Renal cortex interstitium (tissue), 11 donors: ENCODE measurements at regions not wholly inside any gene's neighbourhood (a gene's known extent, or its start where the extent isn't known, plus 50 kb on each side); places are given as distances from the start of the nearest gene placed in this dataset.

Source experiments
- DNase-seq, 11 donors: peaks; one replicate each; pipeline ENCODE4 v3.0.0-alpha.2; 2013; ENCODE audit warnings: low read depth in 9 of 11, low spot score in 4 of 11; ENCODE audit errors: extremely low read depth in 1 of 11

DNA sequence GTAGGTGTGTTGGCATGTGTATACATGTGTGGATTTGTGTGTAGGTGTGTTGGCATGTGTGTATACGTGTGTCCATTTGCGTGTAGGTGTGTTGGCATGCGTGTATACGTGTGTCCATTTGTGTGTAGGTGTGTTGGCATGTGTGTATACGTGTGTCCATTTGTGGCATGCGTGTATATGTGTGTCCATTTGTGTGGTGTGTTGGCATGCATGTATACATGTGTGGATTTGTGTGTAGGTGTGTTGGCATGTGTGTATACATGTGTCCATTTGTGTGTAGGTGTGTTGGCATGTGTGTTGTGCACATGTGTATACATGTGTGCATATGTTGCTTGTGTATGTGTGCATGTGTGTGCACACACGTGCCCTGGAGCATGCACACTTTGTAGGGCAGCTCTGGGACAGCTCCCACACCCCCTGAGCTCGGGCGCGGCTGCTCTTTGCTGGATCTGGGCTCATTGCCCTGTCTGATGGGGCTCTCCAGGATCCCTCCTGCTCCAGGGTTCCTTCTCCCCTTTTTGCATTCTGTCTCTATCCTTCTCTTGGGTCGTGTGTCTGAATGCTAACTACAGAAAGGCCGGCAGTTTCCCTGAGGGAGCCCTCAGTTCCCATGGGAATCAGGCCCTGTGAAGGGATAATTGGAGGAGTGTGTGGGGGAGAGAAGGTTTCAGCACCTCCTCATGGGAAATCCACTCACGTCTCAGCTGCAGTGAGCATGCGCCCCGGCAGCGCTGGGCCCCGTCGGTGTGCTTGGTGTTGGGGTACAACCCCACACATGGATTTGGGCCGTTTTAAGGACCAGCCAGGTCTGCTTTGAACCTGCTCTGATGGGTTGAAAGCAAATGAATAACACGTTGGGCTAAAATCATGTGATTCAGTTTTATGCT is 102.0 kb downstream of the ERMARD start:
- DNase-seq, result no peak

- no peak for DNase-seq
Measured at GRCh38 chr6:169852504-169853195, 101.2 kb downstream of the ERMARD start.

DNA sequence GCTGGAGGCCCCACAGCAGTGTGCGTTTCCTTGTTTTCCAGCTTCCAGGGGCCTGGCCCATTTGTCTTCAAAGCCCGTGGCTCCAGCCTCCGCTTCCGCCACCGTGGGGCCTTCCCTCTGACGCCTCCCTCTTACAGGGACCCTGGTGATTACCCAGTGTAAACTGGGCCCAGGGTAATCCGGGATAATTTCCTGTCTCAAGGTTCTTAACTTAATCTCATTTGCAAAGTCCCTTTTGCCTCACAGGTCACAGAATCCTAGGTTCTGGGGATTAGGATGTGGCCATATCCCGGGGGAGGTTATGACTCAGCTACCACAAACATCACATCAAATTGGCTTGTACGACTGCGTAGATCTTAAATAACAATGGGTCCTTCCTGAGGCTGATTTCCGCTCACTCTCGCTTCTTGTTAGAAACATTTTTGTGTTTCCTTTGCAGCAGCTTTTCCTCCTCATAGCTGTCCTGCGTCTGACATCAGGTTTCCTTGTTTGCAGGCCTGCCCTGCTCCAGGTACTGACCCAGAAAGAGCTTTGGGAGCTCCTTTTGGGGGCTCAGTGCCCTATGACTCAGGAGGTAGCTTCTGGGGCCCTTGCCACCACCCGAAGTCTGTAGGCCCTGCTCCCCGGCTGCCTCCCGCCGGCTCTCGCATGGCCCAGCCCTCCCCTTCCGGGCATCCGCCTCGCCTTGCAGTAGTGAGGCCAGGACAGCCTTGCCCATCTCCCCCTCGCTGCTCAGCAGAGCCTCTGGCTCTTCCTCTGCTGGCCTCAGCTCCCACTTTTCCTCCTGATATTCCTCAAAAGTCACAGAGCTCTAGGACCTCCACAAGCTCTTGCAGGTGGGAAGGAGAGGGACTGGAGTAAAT is 100.5 kb downstream of the ERMARD start:
- DNase-seq, result no peak

DNA sequence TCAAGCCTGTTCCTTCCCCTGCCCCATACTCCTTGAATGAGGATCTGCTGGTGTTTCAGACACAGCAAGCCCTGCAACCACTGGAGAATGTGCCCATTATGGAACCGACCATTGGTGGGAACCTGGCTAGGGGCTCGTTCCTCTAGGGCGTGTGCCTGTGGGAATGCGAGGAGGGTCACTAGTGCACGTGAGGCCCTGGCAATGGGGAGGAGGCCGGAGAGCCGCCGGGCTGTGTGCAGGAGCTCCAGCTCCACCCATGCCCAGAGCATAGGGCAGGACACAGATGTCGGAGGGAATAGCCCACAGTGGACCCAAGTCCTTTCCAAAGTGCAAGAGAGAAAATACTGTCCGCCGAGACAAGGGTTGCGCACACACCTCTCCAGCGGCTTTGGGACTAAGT is 99.3 kb downstream of the ERMARD start:
- no peak for DNase-seq

- DNase-seq, result no peak
Measured at GRCh38 chr6:169850154-169850553, 98.7 kb downstream of the ERMARD start.

DNA sequence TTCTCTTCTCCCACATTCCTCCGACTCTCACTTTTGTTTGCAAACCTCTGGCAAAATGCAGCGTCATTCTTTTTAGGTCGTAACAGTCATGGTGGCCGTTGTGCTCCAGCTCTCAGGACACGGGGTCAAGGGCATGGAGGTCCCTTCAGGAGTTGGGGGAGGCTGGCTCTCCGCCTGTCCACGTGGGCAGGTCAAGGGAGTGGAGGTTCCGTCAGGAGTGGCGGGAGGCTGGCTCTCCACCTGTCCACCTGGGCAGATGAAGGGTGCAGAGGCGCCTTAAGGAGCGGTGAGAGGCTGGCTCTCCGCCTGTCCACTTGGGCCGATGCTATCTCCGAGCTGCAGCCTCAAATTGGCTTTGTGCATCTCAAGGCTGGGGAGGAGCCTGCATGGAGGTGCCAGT is 98.0 kb downstream of the ERMARD start:
- DNase-seq, result no peak

- DNase-seq, result no peak
Measured at GRCh38 chr6:169848946-169849345, 97.5 kb downstream of the ERMARD start.

DNA sequence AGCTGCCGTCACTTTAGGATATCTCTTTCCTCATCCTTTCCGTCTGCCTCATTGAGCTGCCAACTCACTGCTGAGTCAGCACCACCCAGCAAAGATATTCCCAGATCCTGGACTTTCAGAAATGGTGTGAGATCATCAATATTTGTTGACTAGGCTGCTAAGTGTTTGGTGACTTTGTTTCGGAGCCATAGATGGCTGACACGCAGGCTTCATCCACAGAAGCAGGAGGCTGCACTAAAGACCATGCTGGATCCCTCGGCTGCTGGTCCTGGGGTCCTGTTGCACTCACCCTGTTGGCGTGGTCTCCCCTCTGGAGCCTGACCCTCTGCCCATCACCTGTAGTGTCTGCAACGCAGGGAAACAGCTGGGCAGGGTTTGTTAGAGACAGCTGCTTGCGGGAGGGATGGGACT is 96.5 kb downstream of the ERMARD start:
- DNase-seq, result no peak

GRCh38 chr6:169847141-169847674 is 95.8 kb downstream of the ERMARD start:
- DNase-seq, result no peak

DNA sequence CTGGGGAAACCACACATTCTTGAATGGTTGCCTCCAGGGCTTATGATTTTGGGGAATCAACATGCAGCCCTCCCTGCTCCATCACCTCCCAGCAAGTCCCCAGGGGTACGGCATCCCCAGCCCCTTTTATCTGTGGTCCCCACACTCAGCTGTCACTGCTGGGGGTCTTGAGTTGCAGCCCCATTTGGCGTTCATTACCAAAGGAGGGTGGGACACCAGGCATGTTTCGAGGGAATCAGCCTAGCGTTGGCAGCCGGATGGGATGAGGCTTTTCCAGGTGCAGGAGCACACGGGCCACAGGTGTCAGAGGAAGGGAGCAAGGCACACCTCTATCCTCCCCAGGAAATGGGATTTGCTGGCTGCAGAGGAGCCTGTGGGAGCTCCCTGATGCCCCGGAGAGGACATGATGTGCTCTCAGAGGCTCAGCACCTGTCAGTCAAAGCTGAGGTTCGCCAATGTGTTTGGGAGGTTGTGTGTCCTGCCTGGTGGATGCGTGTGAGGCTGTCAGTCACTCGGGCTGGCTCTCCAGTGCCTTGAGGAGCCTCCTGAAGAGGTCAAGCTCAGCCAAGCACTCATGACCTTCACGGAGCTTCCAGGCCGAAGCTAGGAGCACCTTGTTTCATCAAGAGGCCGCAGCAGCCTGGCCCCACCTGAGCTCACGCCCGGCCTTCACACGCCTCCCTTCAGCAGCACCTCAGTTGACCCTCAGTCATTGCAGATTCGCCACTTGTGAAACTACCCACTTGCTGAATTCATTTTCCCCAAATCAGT is 95.0 kb downstream of the ERMARD start:
- no peak for DNase-seq

DNA sequence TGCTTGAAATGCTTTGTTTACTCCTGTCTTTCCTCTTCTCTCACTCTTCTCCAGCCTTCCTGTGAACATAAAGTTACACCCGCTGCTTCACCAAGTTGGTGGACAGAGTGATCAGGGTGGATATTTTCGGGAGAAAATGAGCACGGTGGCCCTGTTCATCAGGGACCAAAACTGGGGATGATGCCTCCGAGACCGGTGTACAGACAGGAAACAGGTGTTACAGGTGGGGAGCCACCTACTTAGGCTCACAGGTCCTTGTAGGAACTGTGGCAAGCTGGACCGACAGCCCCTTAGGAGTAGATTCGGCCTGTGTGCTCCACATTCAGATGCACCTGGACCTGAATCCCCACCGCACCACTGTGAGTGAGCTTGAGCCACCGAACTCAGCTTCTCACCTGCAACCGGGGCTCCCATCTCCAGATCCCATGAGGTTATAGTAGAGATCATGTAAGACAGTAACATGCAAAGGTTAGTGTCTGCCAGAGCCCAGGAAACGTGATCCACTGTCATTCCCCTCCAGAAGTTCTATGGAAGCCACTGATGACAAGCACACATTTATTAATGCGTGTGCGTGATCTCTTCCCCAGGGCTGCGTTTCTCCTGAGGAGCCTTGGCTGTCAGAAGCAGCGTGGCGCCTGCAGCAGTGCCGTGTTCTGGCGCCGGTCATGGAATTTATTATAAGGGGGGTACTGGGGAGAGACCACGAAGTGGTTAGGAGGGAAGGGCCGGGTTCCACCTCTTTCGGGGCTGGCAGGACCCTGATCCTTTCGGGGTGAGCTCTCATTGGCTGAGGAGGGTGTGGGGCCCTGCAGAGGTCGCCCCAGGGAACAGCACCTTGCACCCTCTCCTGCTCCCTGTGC is 94.2 kb downstream of the ERMARD start:
- no peak for DNase-seq

- no peak for DNase-seq
Measured at GRCh38 chr6:169844946-169845345, 93.5 kb downstream of the ERMARD start.

GRCh38 chr6:169843991-169844390 is 92.6 kb downstream of the ERMARD start:
- no peak for DNase-seq

- no peak for DNase-seq
Measured at GRCh38 chr6:169843110-169843509, 91.7 kb downstream of the ERMARD start.

DNA sequence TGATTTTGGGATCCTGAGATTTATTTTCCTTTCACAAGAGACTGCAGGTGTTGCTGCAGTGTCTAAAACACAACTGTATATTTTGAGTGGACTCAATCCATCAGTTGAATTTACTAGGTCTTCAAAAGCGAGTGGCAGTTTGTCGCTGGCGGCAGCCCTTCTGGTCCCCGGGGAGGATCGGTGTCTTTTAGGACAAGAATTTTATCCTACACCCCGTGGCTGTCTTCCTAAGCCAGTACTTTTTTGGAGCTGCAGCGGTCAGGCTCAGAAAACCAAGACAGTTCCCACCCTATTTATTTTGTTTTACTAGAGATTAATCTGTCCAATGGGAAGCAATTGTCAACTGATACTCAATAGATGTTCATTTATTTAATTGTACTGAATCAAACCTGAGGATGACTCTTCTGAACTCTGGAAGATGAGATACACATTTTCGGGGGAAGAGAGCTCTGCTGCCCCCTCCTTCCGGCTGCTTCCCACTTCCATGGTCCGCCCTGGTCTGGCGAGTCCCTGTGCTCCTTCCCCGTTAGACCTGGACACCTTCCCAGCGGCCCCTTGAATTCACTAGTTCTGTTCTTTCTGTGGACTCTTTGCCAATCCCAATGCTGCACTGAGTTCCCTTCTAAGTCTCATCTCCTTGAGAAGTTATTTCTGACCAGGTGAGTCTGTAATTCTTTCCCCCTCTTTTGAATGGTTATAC is 90.6 kb downstream of the ERMARD start:
- DNase-seq, result no peak

DNA sequence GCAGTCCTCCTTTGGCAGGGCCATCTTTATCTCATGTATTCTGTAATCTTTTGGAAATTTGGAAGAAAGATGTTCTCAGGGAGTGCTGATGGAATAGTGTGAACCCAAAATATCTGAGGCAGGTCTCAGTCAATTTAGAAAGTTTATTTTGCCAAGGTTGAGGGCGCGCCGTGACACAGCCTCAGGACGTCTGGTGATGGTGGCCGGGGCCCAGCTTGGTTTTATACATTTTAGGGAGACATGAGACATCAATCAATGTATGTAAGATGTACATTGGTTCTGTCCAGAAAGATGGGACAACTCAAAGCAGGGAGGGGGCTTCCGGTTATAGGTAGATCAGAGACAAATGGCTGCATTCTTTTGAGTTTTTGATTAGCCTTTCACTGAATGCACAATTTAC is 89.8 kb downstream of the ERMARD start:
- DNase-seq, result no peak

DNA sequence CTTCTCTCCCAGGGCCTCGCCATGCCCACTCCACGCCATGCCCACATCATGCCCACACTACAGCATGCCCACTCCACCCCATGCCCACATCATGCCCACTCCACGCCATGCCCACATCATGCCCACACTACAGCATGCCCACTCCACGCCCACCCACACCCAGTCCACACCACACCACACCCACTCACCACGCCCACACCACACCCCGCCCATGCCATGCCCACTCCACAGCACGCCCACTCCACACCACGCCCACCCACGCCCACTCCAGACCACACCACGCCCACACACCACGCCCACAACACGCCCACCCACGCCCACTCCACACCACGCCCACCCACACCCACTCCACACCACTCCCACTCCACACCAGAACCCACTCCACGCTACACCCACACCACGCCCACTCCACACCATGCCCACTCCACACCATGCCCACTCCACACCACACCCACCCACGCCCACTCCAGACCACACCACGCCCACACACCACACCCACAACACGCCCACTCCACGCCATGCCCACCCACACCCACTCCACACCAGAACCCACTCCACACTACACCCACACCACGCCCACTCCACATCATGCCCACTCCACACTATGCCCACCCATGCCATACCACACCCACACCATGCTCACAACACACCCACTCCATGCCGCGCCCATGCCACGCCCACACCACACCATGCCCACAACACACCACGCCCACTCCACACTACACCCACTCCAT is 88.6 kb downstream of the ERMARD start:
- DNase-seq, result no peak
